A549 (cell line): ENCODE measurements at regions not wholly inside any gene's neighbourhood (a gene's known extent, or its start where the extent isn't known, plus 50 kb on each side); places are given as distances from the start of the nearest gene placed in this dataset.

Source experiments
- CTCF ChIP-seq: fragments of >200 bp; sonication (Bioruptor Twin); formaldehyde crosslinking; IDR thresholded peaks from 3 replicates; pipeline ENCODE4 v1.5.1; 2016
- EP300 ChIP-seq, 2 experiments: fragments of >200 bp; sonication (Bioruptor Twin); formaldehyde crosslinking; IDR thresholded peaks; 2 replicates in 1 of 2; 3 replicates in 1 of 2; pipeline ENCODE4 v1.6.1; 2016 to 2017
- ESRRA ChIP-seq: fragments of 150-350 bp; IDR thresholded peaks from 2 replicates; pipeline ENCODE4 v1.6.1; 2014; ENCODE audit warnings: mild to moderate bottlenecking, low read length, borderline replicate concordance
- HMGXB4 ChIP-seq: fragments of 250-450 bp; sonication (Bioruptor Pico); IDR thresholded peaks from 2 replicates; pipeline ENCODE4 v1.5.0; 2021; ENCODE audit warnings: mild to moderate bottlenecking, moderate library complexity, borderline replicate concordance
- JUN ChIP-seq, 2 experiments: fragments of >200 bp; sonication (Bioruptor Twin); formaldehyde crosslinking; IDR thresholded peaks; 2 replicates in 1 of 2; 3 replicates in 1 of 2; pipeline ENCODE4 v1.6.1; 2016 to 2017
- MAFK ChIP-seq: fragments of 450-650 bp; IDR thresholded peaks from 2 replicates; pipeline ENCODE4 v1.6.1; 2014; ENCODE audit not compliant: partially characterized antibody
- POLR2A ChIP-seq: IDR thresholded peaks from 2 replicates; pipeline ENCODE4 v1.6.1; 2012; ENCODE audit warnings: mild to moderate bottlenecking, low read length
- POLR2AphosphoS2 ChIP-seq: conservative IDR thresholded peaks from 2 replicates; pipeline ENCODE4 v1.6.1; 2012; ENCODE audit warnings: low read length, improper control_type of control experiment, inconsistent platforms
- REST ChIP-seq: fragments of 200-600 bp; sonication (generic); IDR thresholded peaks from 2 replicates; pipeline ENCODE4 v1.6.1; 2016; ENCODE audit warnings: antibody characterized with exemption, mild to moderate bottlenecking, moderate library complexity
- SMC3 ChIP-seq: fragments of >200 bp; sonication (Bioruptor Twin); formaldehyde crosslinking; IDR thresholded peaks from 3 replicates; pipeline ENCODE4 v1.6.1; 2018; ENCODE audit warnings: inconsistent platforms

- no peak for TF ChIP-seq ESRRA
- no peak for TF ChIP-seq POLR2A
- TF ChIP-seq CTCF, result no peak
- no peak for TF ChIP-seq SMC3
- no peak for TF ChIP-seq JUN (IDR thresholded peaks at IDR 0.05)
- TF ChIP-seq MAFK, result no peak
- TF ChIP-seq POLR2AphosphoS2, result no peak
- TF ChIP-seq REST, result no peak
- no peak for TF ChIP-seq HMGXB4 (CRISPR knock-in tag)
- TF ChIP-seq EP300 (IDR thresholded peaks at IDR 0.05), result no peak
Measured at GRCh38 chr7:15870347-15870746, 183.9 kb upstream of the MEOX2 start.
